GM18951 (cell line): ENCODE measurements at regions not wholly inside any gene's neighbourhood (a gene's known extent, or its start where the extent isn't known, plus 50 kb on each side); places are given as distances from the start of the nearest gene placed in this dataset.
"Not testable (repeated sequence)": the region's sequence is repeated elsewhere in the genome, so short reads cannot be mapped to it uniquely, and the experiment has no call there.

Experiments used
- POLR2A ChIP-seq: IDR thresholded peaks from 4 replicates; pipeline ENCODE4 v1.6.1; 2011; ENCODE audit warnings: mild to moderate bottlenecking; ENCODE audit not compliant: insufficient read length, insufficient read depth; ENCODE audit errors: extremely low read depth
- in situ Hi-C: fragments of 300-500 bp; cut with MboI; formaldehyde crosslinking; loops from one replicate; pipeline ENCODE4 v1.12.0; 2022; ENCODE audit warnings: low sequenced_read_pairs, mixed read lengths, inconsistent platforms; ENCODE audit not compliant: unreplicated experiment

GRCh38 chr6:99151634-99152346, 197.7 kb downstream of the FAXC start:
- in situ Hi-C loops = no loop called here

GRCh38 chr6:99148761-99149160, 200.7 kb downstream of the FAXC start:
- no peak for TF ChIP-seq POLR2A
- in situ Hi-C loops = no loop called here

More at GRCh38 chr6:99151634-99152346, 197.7 kb downstream of the FAXC start:
- no peak for TF ChIP-seq POLR2A

GRCh38 chr6:99148111-99148510, 200.4 kb upstream of the FBXL4 start:
- TF ChIP-seq POLR2A = no peak
- in situ Hi-C loops = no loop called here

- TF ChIP-seq POLR2A = no peak
- in situ Hi-C loops = no loop called here
Measured at GRCh38 chr6:99147206-99147605, 199.5 kb upstream of the FBXL4 start.

GRCh38 chr6:99146711-99147110, 199.0 kb upstream of the FBXL4 start:
- in situ Hi-C loops = no loop called here
- TF ChIP-seq POLR2A = no peak

- TF ChIP-seq POLR2A = no peak
- in situ Hi-C loops = no loop called here
Measured at GRCh38 chr6:99145738-99146137, 198.0 kb upstream of the FBXL4 start.

GRCh38 chr6:99143108-99143861, 195.5 kb upstream of the FBXL4 start:
- in situ Hi-C loops = no loop called here
- TF ChIP-seq POLR2A = no peak

- in situ Hi-C loops = not testable (repeated sequence)
Measured at GRCh38 chr6:99141906-99142305, 194.2 kb upstream of the FBXL4 start.

GRCh38 chr6:99138445-99138844, 190.7 kb upstream of the FBXL4 start:
- in situ Hi-C loops = no loop called here
- no peak for TF ChIP-seq POLR2A

- in situ Hi-C loops = no loop called here
- no peak for TF ChIP-seq POLR2A
Measured at GRCh38 chr6:99137314-99137713, 189.6 kb upstream of the FBXL4 start.

- in situ Hi-C loops = no loop called here
- TF ChIP-seq POLR2A = no peak
Measured at GRCh38 chr6:99136488-99136887, 188.7 kb upstream of the FBXL4 start.

GRCh38 chr6:99132026-99132635, 184.4 kb upstream of the FBXL4 start:
- no peak for TF ChIP-seq POLR2A
- in situ Hi-C loops = no loop called here

- in situ Hi-C loops = no loop called here
- no peak for TF ChIP-seq POLR2A
Measured at GRCh38 chr6:99130897-99131873, 183.4 kb upstream of the FBXL4 start.
